DND-41 (cell line): ENCODE measurements at regions not wholly inside any gene's neighbourhood (a gene's known extent, or its start where the extent isn't known, plus 50 kb on each side); places are given as distances from the start of the nearest gene placed in this dataset.

Source experiments
- ATAC-seq: fragments of 200-7000 bp; cut with Tn5 transposase; 3 replicates; pipeline ENCODE4 v1.9.1; 2021; ENCODE audit warnings: low read depth; ENCODE audit not compliant: insufficient read depth
- DNase-seq: peaks from one replicate; pipeline ENCODE4 v3.0.0-alpha.2; 2020
- H2AFZ ChIP-seq: 2 replicates; pipeline ENCODE4 v1.6.0; 2012; ENCODE audit warnings: low read depth, low read length
- H3K27ac ChIP-seq: 2 replicates; pipeline ENCODE4 v1.5.1; 2012; ENCODE audit warnings: low read length, inconsistent platforms
- H3K27me3 ChIP-seq: fragments of 200-600 bp; sonication (generic); 2 replicates; pipeline ENCODE4 v1.6.0; 2012; ENCODE audit warnings: low read length, mild to moderate bottlenecking, inconsistent platforms; ENCODE audit not compliant: insufficient read depth, poor library complexity
- H3K36me3 ChIP-seq: 2 replicates; pipeline ENCODE4 v1.5.1; 2012; ENCODE audit warnings: low read length, inconsistent platforms; ENCODE audit not compliant: insufficient read depth
- H3K4me1 ChIP-seq: 2 replicates; pipeline ENCODE4 v1.5.1; 2012; ENCODE audit warnings: mild to moderate bottlenecking, low read length; ENCODE audit not compliant: insufficient read depth
- H3K4me2 ChIP-seq: 2 replicates; pipeline ENCODE4 v1.6.0; 2012; ENCODE audit warnings: mild to moderate bottlenecking, moderate library complexity, low read length, inconsistent platforms; ENCODE audit not compliant: insufficient read depth
- H3K4me3 ChIP-seq, 2 experiments: fragments of 200-600 bp in 1 of 2; shearing (Covaris generic) in 1 of 2; 2 replicates each; pipeline ENCODE4 v1.5.1; 2012 to 2016; ENCODE audit warnings: inconsistent platforms in 2 of 2, low read length in 2 of 2, mild to moderate bottlenecking in 2 of 2, low read depth in 1 of 2, moderate library complexity in 1 of 2
- H3K79me2 ChIP-seq: 2 replicates; pipeline ENCODE4 v1.6.0; 2012; ENCODE audit warnings: low read length, inconsistent platforms; ENCODE audit not compliant: insufficient read depth
- H3K9ac ChIP-seq: 2 replicates; pipeline ENCODE4 v1.6.0; 2012; ENCODE audit warnings: low read depth, mild to moderate bottlenecking, inconsistent platforms, low read length, moderate library complexity
- H3K9me3 ChIP-seq: 2 replicates; pipeline ENCODE4 v1.5.1; 2012; ENCODE audit warnings: low read length, moderate library complexity, mild to moderate bottlenecking, inconsistent platforms; ENCODE audit not compliant: insufficient read depth, severe bottlenecking
- H4K20me1 ChIP-seq: 2 replicates; pipeline ENCODE4 v1.6.0; 2012; ENCODE audit warnings: low read length; ENCODE audit not compliant: insufficient read depth
- EZH2 ChIP-seq: IDR thresholded peaks from 3 replicates; pipeline ENCODE4 v1.6.1; 2012; ENCODE audit warnings: borderline replicate concordance, low read depth, mild to moderate bottlenecking, moderate library complexity, low read length, inconsistent platforms; ENCODE audit not compliant: severe bottlenecking
- TF ChIP-seq, protein P1 (sequence below): IDR thresholded peaks from 2 replicates; pipeline ENCODE4 v1.5.1; 2012; ENCODE audit warnings: borderline replicate concordance, low read length, moderate library complexity, mild to moderate bottlenecking; ENCODE audit not compliant: poor library complexity, severe bottlenecking; ENCODE audit errors: extremely low read depth

DNA sequence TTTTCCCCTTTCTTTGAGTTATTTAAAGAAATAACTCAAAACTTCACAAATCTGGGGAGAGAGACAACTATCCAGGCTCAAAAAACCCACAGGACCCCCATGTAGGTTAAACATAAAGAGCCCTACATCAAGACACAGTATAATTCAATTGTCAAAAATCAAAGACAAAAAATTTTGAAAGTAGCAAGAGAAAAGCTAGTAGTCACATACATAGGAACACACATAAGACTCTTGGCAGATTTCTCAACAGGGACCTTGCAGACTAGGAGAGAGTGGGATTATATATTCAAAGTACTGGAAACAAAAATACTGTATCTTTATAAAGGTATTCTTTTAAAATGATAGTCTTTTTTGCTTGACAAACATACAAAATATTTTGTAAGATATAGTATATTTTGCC, 296.9 kb downstream of the OSTF1 start:
- Histone ChIP-seq H3K79me2 (no peaks in the 10 kb centered on the region), H3K9ac (no peak overlapping the region), H3K36me3 (no peaks in the 10 kb centered on the region), H3K4me2 (no peak overlapping the region), H3K27ac (no peak overlapping the region), H3K4me1 (no peaks in the 10 kb centered on the region), H4K20me1 (no peaks in the 10 kb centered on the region), H3K27me3 (no peaks in the 10 kb centered on the region), H3K9me3 (peaks cover 3% of the 10 kb centered on the region), H2AFZ (no peak overlapping the region), H3K4me3 (no peak overlapping the region)
- ATAC-seq (no peak), DNase-seq (no peak)
- TF ChIP-seq EZH2 = no peak
- TF ChIP-seq, protein P1, sequence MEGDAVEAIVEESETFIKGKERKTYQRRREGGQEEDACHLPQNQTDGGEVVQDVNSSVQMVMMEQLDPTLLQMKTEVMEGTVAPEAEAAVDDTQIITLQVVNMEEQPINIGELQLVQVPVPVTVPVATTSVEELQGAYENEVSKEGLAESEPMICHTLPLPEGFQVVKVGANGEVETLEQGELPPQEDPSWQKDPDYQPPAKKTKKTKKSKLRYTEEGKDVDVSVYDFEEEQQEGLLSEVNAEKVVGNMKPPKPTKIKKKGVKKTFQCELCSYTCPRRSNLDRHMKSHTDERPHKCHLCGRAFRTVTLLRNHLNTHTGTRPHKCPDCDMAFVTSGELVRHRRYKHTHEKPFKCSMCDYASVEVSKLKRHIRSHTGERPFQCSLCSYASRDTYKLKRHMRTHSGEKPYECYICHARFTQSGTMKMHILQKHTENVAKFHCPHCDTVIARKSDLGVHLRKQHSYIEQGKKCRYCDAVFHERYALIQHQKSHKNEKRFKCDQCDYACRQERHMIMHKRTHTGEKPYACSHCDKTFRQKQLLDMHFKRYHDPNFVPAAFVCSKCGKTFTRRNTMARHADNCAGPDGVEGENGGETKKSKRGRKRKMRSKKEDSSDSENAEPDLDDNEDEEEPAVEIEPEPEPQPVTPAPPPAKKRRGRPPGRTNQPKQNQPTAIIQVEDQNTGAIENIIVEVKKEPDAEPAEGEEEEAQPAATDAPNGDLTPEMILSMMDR = no peak

DNA sequence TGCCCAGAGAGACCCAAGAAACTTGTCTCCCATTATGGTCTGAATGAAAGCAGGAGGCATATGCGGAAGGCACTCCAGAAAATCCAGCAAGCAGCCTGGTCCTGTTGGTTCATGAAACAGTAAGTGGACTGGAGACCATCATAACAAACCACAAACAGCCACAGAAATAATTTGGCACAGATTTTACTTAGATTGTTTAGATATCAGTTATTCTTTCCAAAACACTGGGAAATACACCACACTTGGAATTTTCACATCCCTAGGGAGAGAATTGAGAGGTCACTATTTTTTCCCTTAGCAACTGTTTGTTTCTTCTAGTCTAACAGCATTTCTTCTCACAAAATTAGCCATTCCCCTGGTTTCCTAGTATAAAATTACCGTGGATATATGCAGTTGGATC, 300.8 kb downstream of the OSTF1 start:
- Histone ChIP-seq H3K4me3 (no peak overlapping the region), H4K20me1 (no peaks in the 10 kb centered on the region), H3K4me2 (no peak overlapping the region), H3K9ac (no peak overlapping the region), H3K79me2 (no peaks in the 10 kb centered on the region), H2AFZ (no peak overlapping the region), H3K27me3 (no peaks in the 10 kb centered on the region), H3K27ac (no peak overlapping the region), H3K36me3 (no peaks in the 10 kb centered on the region), H3K4me1 (no peaks in the 10 kb centered on the region), H3K9me3 (peaks cover 3% of the 10 kb centered on the region)
- no peak for DNase-seq
- no peak for TF ChIP-seq EZH2
- TF ChIP-seq, protein P1 = no peak
- ATAC-seq = no peak

DNA sequence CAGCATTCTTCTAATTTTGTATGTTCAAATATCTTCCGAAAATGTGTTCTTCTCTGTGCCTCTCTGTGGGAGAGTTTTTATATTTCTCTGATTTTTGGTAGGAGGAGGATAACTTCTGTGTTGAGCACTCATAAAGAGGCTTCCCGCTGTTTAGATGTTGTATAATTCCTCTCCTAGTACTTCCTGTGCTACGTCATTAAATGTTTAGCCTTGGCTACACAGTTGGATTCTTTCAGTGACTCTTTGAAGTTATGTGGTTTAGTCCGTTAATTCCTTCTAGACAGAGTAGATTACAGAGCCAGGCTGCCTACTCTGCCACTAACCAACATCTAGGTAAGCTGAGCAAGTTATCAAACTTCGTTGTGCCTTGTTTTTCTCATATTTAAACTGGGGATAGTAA, 302.6 kb downstream of the OSTF1 start:
- Histone ChIP-seq H3K27ac (no peak overlapping the region), H3K9ac (no peak overlapping the region), H2AFZ (no peak overlapping the region), H3K79me2 (no peaks in the 10 kb centered on the region), H3K4me2 (no peak overlapping the region), H3K4me1 (no peaks in the 10 kb centered on the region), H3K36me3 (no peaks in the 10 kb centered on the region), H4K20me1 (no peaks in the 10 kb centered on the region), H3K9me3 (no peaks in the 10 kb centered on the region), H3K4me3 (no peak overlapping the region), H3K27me3 (no peaks in the 10 kb centered on the region)
- DNase-seq (no peak), ATAC-seq (no peak)
- TF ChIP-seq, protein P1 = no peak
- no peak for TF ChIP-seq EZH2

DNA sequence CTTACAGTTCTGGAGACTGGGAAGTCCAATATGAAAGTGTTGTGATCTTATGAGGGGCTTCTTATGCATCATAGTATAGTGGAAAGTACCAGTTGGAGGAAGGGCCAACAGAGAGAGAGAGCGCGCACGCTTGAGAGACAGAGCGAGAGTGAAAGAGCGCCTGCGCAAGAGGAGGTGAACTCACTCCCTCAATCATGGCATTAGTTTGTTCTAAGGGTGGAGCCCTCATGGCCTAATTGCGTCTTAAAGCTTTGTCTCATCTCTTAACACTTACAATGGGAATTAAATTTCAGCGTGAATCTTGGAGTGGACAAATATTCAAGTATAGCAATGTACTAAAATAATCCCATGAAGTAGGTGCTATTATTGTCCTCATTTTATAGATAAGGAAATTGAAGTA, 303.2 kb downstream of the OSTF1 start:
- Histone ChIP-seq H3K79me2 (no peaks in the 10 kb centered on the region), H3K27ac (no peak overlapping the region), H3K27me3 (no peaks in the 10 kb centered on the region), H3K9ac (no peak overlapping the region), H3K4me1 (no peaks in the 10 kb centered on the region), H3K9me3 (no peaks in the 10 kb centered on the region), H3K4me3 (no peak overlapping the region), H3K4me2 (no peak overlapping the region), H3K36me3 (no peaks in the 10 kb centered on the region), H4K20me1 (no peaks in the 10 kb centered on the region), H2AFZ (no peak overlapping the region)
- DNase-seq = no peak
- no peak for ATAC-seq
- no peak for TF ChIP-seq EZH2
- TF ChIP-seq, protein P1 = no peak
